HG02571 (cell line): ENCODE measurements at regions not wholly inside any gene's neighbourhood (a gene's known extent, or its start where the extent isn't known, plus 50 kb on each side); places are given as distances from the start of the nearest gene placed in this dataset.
"Not testable (repeated sequence)": the region's sequence is repeated elsewhere in the genome, so short reads cannot be mapped to it uniquely, and the experiment has no call there.

ENCODE experiments used
- ATAC-seq: cut with Tn5 transposase; IDR thresholded peaks from one replicate; pipeline ENCODE4 v1.9.1; 2021; ENCODE audit warnings: mild to moderate bottlenecking, moderate library complexity; ENCODE audit not compliant: unreplicated experiment

DNA sequence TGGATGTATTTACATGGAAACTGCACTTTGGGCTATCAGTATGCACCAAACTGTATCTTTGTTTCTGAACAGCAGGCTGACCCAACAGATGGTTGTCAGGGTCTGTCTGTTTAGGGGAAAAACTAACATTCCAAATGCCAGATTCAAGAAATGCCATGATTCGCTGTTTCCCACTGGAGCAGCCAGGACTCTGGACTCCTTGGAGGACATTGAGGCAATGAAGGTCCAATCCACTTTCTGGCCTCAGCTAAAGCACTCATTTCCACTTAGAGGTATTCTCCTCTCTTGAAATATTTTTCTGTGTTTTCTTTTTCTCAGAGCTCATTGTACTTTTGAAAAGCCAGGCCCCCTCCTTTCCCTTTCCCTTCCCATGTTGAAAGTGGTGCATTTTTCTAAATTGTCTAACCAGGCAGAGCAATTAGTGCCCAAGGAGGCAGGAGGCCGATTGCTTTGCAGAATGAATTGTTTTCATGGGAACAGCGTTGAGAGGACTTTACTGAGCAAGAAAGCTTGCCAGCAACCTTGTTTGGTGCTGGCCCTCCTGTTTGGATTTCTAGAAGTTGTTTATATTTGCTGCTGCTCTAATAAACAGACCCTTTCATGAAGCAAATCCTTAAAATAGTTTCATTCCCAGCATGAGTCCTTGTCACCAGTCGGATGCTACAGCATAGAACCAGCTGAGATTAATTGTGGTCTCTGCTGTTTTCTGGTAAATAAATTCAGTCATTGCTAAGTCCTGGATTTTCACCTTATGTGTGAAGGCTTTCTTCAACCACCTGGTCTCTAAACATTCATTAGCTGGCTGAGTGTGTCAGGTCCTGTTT lies 132.8 kb upstream of the TAF11L2 start:
- no peak for ATAC-seq

DNA sequence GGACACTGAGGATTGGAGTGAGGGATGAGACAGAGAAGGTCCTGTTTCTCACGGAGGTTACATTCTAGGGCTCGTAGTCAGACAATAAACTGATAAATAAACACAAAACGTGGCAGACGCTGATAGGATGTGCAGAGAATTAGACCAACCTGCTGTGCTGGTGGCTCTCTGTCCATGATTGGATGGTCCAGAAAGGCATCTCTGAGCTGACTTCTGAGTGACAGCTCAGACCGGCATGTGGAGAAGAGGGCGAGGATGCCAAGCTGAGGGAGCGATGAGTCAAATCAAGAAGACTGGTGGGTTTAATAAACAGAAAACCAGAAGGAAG lies 132.3 kb upstream of the TAF11L2 start:
- ATAC-seq = no peak

DNA sequence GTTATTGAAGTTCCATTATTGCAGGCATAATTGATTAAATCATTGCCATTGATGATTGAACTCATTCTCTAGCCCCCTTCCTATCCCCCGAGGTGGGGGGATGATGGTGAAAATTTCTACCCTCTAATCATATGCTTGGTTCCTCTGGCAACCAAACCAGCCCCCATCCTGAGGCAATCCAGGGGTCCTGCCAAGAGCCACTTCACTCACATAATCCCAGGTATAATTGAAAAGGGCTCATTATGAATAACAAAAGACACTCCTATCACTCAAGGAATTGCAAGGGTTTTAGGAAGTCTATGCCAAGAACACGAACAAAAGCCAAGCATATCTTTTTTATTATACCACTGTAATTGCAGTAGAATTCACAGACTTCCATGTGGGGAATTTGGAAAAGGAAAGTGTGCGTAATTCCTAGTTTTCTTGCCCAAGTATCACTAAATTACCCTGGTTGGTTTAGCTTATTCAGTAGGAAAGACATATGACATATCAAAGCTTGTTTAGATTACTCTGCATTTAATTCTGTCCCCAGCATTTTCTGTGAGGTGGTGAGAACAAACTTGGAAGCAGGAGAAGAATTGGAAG lies 130.7 kb upstream of the TAF11L2 start:
- ATAC-seq = no peak

DNA sequence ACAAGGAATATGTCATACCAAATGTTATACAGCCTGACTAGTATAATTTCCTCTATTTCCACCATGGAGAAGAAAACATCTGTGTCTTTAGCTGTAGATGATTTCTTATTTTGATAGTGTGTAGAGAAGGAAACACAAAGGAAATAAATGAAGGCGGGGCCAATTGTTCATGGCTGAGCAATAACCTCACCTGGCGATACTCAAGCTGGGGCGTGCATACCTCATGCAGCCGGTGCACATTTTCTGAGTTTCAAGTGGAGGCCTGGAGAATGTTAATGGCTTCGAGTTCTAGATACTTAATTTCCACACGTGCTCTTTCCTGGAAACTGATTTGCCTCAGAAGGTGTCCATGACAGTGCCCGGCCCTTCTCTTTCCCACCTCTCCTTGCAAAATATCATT lies 127.4 kb upstream of the TAF11L2 start:
- ATAC-seq = no peak

DNA sequence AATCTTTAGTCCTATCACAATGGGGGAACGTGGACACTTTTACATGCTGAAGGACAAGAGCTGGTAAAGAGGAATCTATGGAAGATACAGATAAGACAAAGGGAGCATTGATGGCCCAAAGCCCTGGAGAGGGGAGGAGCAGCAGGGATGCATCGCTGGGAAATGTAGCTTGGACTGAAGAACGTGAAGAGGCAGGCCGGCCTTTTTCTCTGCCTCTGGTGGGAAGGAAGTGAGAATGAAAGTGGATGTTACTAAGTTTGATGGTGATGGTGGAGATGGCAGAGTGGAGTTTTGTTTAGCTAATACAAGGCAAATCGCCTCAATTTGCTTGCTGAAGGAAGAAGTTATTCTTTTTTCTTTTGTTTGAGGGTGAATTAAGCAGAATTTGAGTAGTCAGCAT lies 124.6 kb upstream of the TAF11L2 start:
- ATAC-seq = no peak

DNA sequence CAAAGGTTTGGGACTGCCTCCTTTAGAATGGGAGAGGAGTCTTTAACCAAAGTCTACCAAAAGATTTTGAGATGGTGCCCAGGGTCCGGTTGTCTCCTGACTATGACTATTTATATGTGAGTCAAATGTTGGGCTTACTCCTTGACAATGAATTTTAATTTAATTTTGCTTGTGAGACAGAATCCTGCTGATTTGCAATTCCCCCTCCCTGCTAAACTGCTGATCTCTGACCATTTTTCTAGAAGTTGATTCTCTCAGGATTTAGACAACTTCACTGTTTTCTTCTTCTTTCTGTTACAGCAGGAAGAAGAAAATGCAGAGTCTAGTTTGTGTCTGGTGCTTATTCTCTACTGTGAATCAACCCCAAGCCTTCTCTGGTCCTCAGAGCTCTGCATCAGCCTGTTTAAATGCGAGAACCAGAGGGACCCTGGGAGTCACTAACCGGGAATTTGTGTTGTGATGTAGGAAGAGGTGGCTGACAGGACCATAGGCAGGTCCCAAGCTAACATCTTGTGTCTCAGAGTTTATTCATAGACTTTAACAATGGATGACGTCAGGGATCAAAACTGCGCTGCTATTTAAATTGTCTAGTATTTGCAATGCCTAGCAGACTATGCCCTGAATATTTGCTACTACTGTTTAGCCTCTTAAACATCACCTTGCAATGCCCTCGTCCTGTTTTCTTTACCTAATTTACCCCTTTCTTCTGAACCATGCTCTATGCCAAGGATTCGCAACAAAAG lies 124.0 kb upstream of the TAF11L2 start:
- ATAC-seq = no peak

DNA sequence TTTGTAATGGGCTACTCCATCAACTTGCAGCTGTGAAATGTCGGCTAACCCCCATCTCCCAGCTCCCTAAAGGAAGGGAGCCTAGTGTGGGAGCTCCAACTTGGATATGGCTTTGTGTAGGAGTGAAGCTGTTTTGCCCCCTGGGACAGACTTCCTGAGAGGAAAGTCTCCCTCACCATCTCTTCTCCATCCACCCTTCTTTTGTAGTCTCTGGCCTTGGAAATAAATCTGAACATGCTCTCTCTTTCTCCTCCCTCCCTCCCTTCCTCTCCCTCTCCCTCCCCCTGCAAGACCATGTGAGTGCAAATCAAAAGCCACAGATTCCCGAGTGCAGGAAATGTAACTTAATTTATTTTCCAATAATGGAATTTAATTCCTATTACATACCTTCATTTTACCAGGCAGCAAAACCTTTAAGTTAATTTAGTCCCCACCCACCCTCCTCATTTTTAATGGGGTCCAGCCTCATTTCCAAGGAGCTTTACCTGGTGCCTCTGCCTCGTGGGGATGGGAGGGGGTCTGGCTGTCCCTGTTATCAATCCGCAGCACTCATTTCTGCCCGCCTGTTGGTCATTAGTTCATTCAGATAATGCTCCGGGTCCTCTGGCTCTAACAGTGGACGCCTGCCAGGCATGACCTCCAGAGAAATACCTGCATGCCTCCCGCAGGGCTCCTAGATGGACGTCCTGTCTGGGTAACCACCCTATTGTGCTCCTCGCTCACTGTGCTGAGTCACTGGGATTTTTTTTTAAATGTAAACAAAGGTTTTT lies 122.9 kb upstream of the TAF11L2 start:
- ATAC-seq = no peak

DNA sequence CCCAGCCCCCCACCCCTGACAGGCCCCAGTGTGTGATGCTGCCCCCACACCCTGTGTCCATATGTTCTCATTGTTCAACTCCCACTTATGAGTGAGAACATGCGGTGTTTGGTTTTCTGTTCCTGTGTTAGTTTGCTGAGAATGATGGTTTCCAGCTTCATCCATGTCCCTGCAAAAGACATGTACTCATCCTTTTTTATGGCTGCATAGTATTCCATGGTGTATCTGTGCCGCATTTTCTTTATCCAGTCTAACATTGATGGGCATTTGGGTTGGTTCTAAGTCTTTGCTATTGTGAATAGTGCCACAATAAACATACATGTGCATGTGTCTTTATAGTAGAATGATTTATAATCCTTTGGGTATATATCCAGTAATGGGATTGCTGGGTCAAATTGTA lies 122.1 kb upstream of the TAF11L2 start:
- not testable (repeated sequence) for ATAC-seq

DNA sequence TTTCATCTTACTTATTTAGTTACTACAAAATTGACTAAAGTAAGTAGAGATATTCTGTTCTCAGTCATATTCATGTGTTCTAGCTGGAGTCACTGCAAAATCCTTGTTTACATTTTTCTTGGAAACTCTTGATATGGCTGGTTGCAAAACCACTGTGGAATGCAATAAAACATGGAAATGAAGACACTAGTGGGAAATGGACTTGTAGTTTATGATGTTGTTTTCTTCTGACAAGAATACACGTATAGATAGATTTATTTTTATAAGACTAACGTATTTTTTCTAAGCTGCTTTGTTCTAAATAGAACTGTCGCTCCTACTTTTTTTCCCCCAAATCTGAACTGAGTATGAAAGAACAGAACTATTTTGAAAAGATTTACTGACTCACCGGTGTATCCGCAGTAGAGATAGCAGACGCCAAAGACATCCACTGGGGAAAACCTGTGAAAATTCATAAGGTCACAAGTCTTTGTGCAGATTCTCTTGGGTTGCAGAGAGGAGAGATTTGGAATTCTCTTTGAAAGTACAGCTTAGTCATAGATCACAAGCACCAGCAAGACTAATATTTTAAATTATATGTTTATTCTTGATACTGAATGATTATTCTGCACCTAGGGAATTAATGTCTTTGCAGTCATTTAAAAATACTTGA lies 119.6 kb upstream of the TAF11L2 start:
- no peak for ATAC-seq

DNA sequence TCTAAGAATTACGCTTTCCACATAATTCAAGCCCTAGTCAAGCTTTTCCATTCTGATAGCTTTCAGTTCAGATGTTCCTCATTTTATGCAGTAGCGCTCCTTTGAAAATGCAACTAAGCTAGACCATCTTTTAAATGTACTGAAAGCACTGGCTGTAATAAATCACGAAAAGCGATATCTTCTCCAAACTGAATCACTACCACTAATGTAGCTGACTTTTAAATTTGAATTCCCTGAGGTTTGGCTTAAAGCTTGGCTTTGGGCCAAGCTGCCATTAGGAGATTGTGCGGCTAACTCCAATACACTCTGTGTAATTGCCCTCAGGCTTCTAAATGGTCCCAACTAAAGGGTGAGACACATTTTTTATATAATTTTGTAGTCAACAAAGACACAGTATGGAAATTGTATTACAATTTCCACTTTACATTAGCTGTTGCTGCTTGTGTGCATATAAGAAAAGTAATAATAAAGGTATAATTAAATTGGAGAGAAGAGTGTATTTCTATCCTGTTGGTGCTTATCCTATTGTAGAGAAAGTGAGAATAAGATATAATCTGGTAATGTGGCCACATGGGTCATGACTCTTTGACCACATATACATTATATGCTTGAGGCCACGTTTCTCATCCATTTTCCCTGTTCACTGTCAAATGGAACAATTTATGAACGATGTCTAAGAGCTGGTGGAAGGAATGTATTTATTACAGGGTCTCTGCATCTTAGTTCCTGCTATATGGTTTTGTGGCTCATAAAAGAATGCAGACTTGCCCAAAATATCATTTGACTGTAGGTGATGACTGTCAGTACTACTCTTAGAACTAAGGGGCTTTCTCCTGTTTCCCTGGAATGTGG lies 118.7 kb upstream of the TAF11L2 start:
- ATAC-seq = no peak

DNA sequence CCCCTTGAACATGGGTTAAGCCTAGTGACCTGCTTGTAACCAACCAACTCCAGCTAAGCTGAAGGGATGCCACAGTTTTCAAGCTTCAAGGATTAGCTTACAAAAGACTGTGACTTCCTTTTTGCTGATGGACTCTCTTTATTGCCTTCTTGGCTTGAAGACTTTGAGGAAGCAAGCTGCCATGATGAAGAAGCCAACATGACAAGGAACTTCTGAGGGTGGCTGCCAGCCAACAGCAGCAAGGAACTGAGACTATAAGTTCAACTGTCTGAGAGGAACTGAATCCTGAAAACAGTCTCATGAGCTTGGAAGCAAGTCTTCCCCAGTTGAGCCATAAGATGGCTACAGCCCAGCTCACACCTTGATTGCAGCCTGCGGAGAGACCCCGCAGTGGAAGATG lies 116.1 kb upstream of the TAF11L2 start:
- ATAC-seq = no peak

DNA sequence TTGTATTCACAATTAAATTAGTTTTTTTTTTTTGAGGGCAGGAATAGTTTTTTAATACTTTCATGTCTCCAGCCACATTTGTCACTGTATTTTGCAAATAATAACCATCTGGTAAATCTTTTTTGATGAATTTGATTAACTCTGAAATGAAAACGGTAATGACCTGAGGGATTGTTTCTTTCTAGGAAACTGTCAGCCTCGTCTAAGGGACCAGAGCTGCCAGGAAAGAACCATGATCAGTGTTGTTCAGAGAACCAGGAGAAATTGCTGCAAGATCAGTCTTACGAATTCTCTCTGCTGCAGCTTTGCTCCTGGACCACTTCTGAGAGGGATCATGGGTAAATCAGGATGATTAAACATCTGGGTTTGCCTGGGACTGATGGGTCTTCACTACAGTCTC lies 114.5 kb upstream of the TAF11L2 start:
- no peak for ATAC-seq

DNA sequence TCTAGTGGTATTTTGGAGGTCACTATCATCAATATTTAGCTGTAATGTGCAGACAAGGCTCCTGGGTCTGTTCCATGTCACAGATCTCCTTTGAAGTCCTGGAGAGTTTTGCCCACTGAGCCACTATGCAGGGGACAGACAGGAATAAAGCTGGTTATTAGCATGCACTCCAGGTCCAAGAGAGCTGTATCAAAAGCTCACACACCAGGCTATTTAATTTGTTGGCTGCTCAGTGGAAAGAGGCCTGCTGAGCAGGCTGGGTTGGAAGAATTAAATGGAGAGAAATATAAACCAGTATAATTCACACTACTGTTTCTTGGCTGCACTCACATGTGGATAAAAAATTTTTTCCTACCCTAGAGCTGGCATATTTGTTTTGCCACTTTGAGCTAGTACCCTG lies 113.8 kb upstream of the TAF11L2 start:
- ATAC-seq = no peak

DNA sequence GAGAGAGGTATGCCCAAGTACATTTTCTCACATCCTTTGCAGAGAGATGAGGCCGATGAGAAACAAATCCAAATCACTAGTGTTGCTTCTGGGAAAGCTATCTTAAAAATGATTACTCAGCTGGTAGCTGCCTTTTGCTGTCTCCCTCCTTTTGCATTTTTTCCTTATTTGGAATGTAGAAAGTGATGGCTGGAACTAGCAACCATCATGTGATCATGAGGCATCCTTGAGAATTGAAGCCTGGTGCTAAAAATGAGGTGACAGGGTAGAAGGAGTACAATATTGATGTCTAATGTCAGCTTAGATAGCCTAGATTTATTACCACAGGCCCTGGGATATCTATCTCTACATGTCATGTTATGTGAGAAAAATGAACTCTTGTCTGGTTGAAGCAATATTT lies 109.3 kb upstream of the TAF11L2 start:
- ATAC-seq = no peak

DNA sequence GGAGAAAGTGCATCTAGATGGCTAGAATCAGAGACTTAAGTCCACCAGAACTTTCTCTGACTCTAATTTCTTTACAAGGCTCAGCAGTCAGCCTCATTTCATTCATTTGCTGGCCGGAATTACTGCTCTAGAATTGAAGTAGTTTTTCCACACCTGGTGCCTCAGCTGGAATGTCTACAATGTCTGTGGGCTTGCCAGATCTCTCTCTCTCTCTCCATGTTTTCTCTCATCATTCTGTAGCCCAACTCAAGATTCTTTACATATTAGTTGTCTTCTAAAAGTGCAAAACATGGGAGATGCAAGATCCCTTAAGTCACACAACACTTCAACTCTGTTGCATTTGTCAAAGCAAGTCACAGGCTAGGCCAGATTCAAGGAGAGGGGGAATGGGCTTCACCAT lies 103.9 kb upstream of the TAF11L2 start:
- ATAC-seq = no peak

DNA sequence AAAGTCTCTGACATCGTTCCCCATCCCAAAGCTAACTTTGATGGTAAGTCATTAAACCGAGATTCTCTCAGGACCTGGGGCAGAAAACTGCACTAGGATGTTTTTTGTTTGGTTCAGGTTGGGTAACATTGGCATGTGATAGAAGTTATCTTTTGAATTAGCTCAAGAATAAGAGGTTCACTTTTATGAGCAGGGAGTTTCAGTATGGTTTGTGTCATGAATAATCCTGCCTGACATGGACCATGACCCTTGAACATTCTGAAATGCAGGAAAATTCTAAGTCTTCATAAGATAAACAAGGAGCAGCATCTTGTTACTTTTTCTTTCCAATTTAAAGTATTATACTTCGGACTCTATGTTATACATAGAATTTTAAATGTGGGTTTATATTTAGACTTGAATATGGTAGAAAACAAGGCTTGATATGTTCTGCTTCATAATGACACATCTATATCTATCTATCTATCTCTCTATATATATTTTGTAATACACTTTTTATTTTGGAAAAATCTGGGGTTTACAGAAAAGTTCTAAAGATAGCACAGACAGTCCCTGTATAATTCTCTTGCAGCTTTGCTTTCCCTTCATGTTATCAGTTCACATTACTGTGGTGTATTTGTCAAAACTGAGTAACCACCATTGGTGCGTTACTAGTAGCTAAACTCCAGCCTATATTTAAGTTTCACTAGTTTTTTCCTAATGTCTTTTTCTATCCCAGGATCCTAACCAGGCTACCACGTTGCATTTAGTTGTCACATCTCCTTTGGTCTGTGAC lies 102.7 kb upstream of the TAF11L2 start:
- ATAC-seq = no peak

DNA sequence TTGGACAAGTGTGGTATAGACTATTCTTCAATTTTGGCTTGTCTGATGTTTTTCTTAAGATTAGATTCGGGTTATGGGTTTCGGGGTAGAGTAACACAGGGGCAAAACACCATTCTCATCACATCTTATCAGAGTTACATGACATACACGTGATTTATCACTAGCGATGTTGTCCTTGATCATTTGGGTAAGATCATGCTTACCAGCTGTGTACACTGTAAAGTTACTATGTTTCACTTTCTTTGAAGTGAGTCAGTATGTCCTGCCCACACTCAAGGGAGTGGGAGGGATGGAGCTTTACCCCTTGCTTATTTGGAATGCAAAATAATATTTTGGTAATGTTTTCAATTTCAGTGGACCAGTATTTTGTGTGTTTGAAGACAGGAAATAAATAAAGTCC lies 101.8 kb upstream of the TAF11L2 start:
- no peak for ATAC-seq

DNA sequence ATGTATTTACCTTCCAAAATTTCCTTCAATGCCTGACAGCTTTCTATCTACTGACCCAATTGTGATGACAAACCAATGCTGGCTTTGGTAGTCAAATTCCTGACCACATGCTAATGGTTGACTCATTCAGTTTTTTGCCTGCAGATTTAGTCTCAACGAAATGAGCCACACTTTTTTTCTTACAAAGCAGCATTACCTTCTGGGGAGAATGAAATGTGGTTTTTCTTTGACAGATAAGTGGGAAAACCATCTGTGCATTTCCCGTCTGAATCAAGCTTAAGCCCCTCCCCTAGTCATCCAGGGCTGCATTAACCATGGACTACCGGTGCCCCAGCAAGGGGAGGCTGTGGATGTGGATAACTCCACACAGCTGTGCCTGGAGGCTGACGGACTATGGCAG lies 99.6 kb upstream of the TAF11L2 start:
- ATAC-seq = peak; percentile 55
